HG03457 (cell line): ENCODE measurements at regions not wholly inside any gene's neighbourhood (a gene's known extent, or its start where the extent isn't known, plus 50 kb on each side); places are given as distances from the start of the nearest gene placed in this dataset.

Experiments
- ATAC-seq: cut with Tn5 transposase; IDR thresholded peaks from one replicate; pipeline ENCODE4 v1.9.1; 2021; ENCODE audit warnings: moderate number of reproducible peaks; ENCODE audit not compliant: unreplicated experiment

DNA sequence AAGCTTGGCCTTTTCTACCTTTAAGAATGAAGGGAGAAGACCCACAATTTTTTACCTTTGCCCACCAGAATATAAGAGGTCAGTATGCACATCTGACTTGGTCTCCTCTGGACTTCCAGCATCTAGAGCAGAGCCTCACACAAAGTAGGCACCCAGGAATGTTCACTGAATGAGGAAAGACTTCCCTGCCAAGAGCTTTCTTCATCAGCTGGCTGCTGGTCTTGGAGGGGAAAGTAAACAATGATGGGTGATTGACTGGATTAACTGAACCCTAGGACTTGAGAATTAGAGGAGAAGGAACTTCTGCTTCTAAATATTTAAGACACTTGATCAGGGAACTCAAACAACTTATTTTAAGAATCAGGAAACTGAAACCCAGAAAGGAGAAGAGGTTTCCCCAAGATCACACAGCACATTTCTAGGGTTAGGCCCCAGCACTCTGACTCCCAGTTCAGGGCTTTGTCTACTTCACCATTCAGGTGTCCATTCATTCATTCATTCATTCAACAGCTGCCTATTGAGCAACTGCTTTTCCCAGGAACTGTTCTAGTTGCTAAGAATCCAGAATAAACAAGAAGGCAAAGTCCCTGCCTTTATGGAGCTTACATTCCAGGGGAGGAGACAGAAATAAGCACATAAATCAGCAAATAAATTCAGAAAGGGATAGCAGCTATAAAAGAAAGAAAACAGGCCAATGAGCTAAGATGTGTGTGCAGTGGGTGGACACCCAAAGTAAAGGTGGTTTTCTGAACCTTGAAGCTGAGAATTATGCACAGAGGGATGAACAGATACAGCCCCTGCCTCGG lies 216.9 kb upstream of the LRFN2 start:
- no peak for ATAC-seq

DNA sequence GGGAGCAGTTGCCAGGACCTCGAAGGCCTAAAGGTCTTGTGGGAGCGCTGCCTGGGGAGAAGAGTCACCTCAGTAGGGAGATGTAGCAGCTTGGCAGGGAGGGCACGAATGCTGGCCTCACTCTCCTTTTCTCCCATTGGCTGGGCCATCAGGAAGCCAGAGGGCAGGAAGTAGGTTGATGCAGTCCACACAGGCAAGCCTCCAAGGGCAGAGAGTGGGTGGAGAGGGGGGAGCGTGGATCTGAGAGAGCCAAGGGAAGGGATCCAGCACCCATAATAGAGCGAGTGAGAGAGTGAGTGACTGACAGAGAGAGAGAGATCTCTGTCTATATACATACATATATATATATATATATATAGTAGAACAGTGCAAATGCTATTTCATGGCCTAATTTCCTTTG lies 215.3 kb upstream of the LRFN2 start:
- no peak for ATAC-seq

GRCh38 chr6:40799296-40800140 lies 212.4 kb upstream of the LRFN2 start:
- no peak for ATAC-seq

DNA sequence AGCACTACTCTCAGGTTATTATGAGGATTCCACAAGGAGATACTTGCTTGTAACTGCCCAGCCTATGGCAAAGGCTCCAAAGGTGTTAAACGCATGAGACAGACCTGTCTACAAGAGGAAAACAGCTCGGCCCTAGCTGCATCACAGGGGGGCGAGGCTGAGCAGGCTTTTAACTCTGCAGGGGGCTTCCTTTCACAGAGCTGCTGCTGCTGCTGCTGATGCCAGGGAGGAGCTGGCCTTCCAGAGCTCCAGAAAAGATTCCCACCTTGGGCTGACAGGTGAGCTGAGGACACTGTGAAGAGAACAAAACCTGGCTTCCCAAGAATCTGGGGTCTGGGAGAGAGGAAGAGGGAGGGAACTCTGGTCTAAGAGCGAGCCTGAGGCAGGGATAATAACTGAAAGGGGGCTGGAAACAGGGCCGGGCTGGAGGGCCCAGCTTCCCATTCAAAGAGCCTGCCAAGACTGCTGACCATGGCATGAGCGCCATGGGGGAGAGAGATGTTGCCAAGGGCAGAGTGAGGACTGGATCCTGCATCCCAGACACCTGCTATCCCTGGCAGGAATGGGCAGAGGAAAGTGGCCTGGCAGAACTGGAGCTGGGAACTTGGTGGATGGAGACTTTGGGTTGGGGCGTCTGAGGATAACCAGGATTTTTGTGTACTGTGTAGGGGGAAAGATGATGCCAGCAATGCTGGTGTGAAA lies 211.1 kb upstream of the LRFN2 start:
- ATAC-seq, result no peak

- no peak for ATAC-seq
These were observed 209.4 kb upstream of the LRFN2 start for GRCh38 chr6:40796260-40797221.

DNA sequence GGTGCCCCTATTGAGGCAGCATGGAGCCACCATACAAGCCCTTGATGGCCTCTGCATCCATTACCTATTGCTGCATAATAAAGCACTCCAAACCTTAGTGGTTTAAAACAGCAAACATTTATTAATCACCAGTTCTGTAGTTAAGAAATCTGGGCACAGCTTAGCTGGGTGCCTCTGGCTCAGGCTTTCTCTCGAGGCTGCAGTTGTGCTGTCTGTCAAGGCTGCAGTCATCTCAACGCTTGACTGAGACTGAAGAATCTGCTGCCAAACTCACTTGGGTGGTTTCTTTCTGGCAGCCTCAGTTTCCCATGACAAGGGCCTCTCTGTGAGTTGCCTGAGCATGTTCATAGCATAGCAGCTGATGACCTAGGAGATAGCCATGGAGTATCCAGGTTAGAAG lies 207.4 kb upstream of the LRFN2 start:
- no peak for ATAC-seq

GRCh38 chr6:40792183-40792582 lies 205.0 kb upstream of the LRFN2 start:
- ATAC-seq, result no peak

DNA sequence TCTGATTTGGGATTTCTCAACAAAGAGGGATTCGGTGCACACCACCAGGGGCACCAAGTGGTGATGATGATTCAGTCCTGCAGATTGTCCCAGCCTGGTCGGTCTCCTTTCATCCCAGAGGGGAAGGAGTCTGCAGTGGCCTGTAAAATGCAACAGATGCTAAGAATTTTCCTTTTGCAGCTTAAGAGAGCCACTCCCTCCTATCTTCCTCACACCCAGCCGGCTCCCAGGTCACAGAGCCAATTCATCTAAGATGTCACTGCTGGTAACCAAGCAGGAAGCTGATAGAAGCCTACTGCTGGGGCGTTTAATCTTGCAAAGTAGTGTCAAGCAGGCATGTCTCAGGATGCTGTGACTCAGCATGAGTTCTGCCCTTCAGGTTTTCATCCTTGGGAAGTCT lies 203.8 kb upstream of the LRFN2 start:
- no peak for ATAC-seq

- ATAC-seq, result no peak
These were observed 201.8 kb upstream of the LRFN2 start for GRCh38 chr6:40788661-40789655.

GRCh38 chr6:40782355-40782754 lies 195.2 kb upstream of the LRFN2 start:
- no peak for ATAC-seq

DNA sequence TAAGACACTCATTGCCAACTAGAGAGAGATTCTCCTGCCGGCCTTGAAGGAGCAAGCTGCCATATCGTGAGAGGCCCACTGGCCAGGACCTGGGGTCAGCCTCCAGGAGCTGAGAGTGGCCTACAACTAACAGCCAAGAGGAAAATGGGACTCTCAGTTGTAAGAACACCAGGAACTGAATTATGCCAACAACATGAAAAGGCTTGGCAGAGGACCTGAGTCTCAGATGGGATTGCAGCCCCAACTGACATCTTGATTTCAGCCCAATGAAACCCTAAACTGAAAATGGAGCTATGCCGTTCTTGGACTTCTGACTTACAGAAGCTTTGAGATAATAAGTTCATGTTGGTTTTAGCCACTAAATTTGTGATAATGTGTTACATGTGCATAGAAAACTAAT lies 193.5 kb upstream of the LRFN2 start:
- ATAC-seq, result no peak

DNA sequence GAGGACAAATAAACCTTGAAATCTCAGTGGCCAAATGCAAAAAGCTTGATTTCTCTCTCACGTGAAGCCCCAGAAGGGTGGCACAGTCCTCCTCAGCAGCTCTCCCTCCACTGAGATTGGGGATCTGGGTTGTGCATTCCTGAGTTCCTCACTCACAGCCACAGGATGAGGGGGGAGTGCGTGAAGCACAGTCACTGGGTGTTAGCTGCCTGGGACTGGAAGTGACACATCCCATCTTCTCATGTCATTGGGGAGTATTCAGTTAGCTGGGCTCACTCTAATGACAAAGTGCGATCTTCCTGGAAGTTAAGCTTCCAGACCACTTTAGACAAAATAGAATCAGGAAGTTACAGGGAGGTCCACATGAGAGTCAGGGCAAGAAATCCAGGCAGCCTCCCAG lies 192.2 kb upstream of the LRFN2 start:
- ATAC-seq, result no peak

GRCh38 chr6:40778918-40779317 lies 191.8 kb upstream of the LRFN2 start:
- no peak for ATAC-seq

GRCh38 chr6:40778196-40778595 lies 191.0 kb upstream of the LRFN2 start:
- no peak for ATAC-seq

DNA sequence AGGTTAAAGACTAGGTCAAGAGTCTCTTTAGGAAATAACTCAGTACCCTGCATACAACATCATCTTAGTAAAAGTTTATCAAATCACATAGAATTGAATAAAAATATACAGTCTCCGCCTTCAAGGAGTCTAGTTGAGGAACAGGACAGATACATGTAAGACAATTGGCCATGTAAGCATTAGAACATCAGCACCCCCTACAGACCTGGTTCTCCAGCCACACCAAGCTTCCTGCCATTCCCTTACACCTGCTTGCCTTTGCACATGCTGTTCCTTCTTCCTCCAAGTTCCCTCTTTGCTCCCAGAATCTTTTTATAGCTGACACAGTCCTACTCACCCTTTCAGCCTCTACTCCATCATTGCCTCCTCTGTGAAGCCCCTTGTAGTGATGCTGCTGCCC lies 187.8 kb upstream of the LRFN2 start:
- no peak for ATAC-seq

DNA sequence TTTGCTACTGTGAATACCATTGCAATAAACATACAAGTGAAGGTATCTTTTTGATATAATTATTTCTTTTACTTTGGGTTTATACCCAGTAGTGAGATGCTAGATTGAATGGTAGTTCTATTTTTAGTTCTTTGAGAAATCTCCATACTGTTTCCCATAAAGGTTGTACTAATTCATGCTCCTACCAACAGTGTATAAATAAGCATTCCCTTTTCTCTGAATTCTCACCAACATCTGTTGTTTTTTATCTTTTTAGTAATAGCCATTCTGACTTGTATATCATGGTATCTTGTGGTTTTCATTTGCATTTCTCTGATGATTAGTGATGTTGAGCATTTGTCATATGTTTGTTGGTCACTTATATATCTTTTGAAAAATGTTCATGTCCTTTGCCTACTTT lies 183.6 kb upstream of the LRFN2 start:
- ATAC-seq, result no peak

- no peak for ATAC-seq
These were observed 177.6 kb upstream of the LRFN2 start for GRCh38 chr6:40764726-40765125.

- no peak for ATAC-seq
These were observed 175.8 kb upstream of the LRFN2 start for GRCh38 chr6:40762981-40763380.

DNA sequence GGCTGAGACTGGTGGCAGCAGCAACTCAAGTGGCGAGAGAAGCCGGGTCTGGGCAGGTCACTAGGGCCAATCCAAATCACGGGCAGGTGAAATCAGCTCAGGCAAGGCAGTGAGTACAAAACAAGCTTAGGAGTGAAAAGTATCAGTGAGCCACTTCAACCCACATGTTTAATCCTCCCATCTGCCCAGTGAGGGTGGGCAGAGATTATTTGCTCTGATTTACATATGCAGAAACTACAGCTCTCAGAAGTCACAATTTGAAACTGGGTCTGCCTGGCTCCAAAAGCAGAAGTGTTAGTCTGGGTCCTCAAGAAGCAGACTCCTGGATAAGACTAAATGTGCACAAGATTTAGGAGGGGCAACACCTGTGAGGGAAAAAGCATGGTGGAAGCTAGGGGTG lies 173.7 kb upstream of the LRFN2 start:
- no peak for ATAC-seq
